Testis (tissue), 2 donors: ENCODE measurements at regions not wholly inside any gene's neighbourhood (a gene's known extent, or its start where the extent isn't known, plus 50 kb on each side); places are given as distances from the start of the nearest gene placed in this dataset.

Experiments
- DNase-seq: peaks from one replicate; pipeline ENCODE4 v3.0.0-alpha.2; 2019
- H3K27ac ChIP-seq, 2 donors: fragments of 200-600 bp; sonication (generic); one replicate each; pipeline ENCODE4 v1.5.1; 2019
- H3K27me3 ChIP-seq: fragments of 200-600 bp; sonication (generic); one replicate; pipeline ENCODE4 v1.5.1; 2019
- H3K36me3 ChIP-seq: fragments of 200-600 bp; sonication (generic); one replicate; pipeline ENCODE4 v1.5.1; 2017; ENCODE audit warnings: low read depth; ENCODE audit errors: missing control alignments
- H3K4me1 ChIP-seq: fragments of 200-600 bp; sonication (generic); one replicate; pipeline ENCODE4 v1.5.1; 2019
- H3K4me3 ChIP-seq, 2 donors: fragments of 200-600 bp; sonication (generic); one replicate each; pipeline ENCODE4 v1.5.1; 2017 to 2019
- H3K9me3 ChIP-seq: fragments of 200-600 bp; sonication (generic); one replicate; pipeline ENCODE4 v1.5.1; 2017
- POLR2A ChIP-seq: fragments of 450-650 bp; IDR thresholded peaks from one replicate; pipeline ENCODE4 v1.6.1; 2017; ENCODE audit warnings: antibody characterized with exemption, mild to moderate bottlenecking, moderate library complexity
- WGBS, 2 donors: methylation state at CpG; one replicate each; pipeline ENCODE4 v1.1.5; 2018; 5-methylcytosine and 5-hydroxymethylcytosine counted together
- intact Hi-C: fragments of 100-400 bp; cut with DNase I; formaldehyde crosslinking; loops from one replicate; pipeline ENCODE4 v1.15.1; 2023; ENCODE audit warnings: low total_unique reads
- TF ChIP-seq, protein P1 (sequence below), 3 experiments: fragments of 450-650 bp in 2 of 3; fragments of 200-600 bp in 1 of 3; sonication (generic) in 1 of 3; IDR thresholded peaks; one replicate each; pipeline ENCODE4 v1.5.1; 2016 to 2019; ENCODE audit warnings: antibody characterized with exemption in 3 of 3, mild to moderate bottlenecking in 2 of 3, moderate library complexity in 1 of 3

DNA sequence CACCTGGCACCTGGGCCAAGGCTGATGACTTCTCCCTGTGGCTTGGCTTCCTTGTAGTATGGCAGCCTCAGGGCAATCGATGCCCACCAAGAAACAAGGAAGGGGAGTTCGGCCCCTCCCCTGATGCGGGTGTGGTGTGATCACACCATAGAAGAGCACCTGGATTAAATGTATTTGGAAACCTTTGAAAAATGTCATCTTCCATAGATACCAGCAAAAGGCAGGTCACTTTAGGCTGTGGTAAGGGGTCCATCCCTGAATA lies 198.2 kb downstream of the CYP26B1 start:
- DNase-seq: no peak
- Histone ChIP-seq H3K9me3 (no peaks in the 10 kb centered on the region), H3K4me1 (peaks cover 16% of the 10 kb centered on the region), H3K36me3 (no peaks in the 10 kb centered on the region), H3K27me3 (no peaks in the 10 kb centered on the region), H3K27ac (no peak overlapping the region), H3K4me3 (no peak overlapping the region)
- 96 to 100% methylated on average over 3 of the region's 3 CpGs for WGBS, 2 donors
- TF ChIP-seq, protein P1, sequence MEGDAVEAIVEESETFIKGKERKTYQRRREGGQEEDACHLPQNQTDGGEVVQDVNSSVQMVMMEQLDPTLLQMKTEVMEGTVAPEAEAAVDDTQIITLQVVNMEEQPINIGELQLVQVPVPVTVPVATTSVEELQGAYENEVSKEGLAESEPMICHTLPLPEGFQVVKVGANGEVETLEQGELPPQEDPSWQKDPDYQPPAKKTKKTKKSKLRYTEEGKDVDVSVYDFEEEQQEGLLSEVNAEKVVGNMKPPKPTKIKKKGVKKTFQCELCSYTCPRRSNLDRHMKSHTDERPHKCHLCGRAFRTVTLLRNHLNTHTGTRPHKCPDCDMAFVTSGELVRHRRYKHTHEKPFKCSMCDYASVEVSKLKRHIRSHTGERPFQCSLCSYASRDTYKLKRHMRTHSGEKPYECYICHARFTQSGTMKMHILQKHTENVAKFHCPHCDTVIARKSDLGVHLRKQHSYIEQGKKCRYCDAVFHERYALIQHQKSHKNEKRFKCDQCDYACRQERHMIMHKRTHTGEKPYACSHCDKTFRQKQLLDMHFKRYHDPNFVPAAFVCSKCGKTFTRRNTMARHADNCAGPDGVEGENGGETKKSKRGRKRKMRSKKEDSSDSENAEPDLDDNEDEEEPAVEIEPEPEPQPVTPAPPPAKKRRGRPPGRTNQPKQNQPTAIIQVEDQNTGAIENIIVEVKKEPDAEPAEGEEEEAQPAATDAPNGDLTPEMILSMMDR (IDR thresholded peaks at IDR 0.05): no peak
- no peak for TF ChIP-seq POLR2A
- intact Hi-C loops: no loop called here

DNA sequence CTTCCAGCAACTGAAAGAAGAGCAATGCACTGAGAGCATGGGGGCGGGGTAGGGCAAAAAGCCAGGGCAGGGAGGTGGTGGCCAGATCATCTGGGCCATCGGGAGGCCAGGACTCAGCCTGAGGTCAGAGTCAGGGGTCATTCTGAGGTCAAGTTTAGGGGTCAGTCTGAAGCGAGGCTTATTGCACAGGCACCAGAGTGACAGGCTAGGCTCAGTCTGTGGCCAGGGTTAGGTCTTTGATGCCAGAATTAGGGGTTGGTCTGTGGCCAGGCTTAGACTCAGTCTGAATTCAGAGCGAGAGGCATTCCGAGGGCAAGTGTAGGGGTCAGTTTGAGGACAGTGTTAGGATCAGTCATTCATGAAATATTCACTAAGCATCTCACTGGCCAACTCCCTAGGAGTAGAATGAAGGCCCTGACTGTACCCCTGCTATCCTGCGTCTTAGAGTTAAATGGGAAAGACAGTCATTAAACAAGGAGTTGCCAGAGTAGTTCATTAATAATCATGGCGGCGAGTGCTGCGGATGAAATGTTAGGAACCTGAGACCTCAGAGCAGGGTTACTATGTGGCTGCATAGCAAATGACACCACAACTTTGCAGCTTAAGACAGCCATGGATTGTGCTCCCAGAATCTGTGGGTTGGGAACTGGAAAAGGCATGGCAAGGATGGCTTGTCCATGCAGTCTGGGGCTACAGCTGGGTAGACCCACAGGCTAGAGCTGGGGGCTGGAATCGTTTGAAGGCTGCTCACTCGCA lies 198.7 kb downstream of the CYP26B1 start:
- intact Hi-C loops: no loop called here
- no peak for TF ChIP-seq POLR2A
- TF ChIP-seq, protein P1 (IDR thresholded peaks at IDR 0.05): no peak
- H3K4me3 ChIP-seq: no peak overlapping the region
- no peaks in the 10 kb centered on the region for H3K27me3 ChIP-seq
- H3K36me3 ChIP-seq: no peaks in the 10 kb centered on the region
- H3K4me1 ChIP-seq: peaks cover 16% of the 10 kb centered on the region
- no peak for DNase-seq
- WGBS, 2 donors: 84 to 89% methylated on average over 9 to 11 of the region's 11 CpGs
- H3K27ac ChIP-seq: no peak overlapping the region
- no peaks in the 10 kb centered on the region for H3K9me3 ChIP-seq

DNA sequence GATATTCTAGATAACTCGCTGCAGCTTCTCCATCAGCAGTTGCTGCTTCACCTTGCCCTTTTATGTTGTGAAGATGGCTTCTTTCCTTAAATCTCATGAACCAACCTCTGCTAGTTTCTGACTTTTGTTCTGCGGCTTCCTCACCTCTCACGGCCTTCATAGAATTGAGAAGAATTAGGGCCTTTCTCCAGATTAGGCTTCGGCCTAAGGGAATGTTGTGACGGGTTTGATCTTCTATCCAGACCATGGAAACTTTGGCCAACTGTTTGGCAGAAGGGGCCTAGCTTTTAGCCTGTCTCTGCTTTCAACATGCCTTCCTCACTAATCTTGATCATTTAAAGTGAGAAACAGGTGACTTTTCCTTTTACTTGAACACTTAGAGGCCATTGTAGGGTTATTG lies 199.9 kb downstream of the CYP26B1 start:
- intact Hi-C loops: no loop called here
- Histone ChIP-seq H3K4me3 (no peak overlapping the region), H3K27me3 (no peaks in the 10 kb centered on the region), H3K9me3 (no peaks in the 10 kb centered on the region), H3K27ac (no peak overlapping the region), H3K36me3 (no peaks in the 10 kb centered on the region), H3K4me1 (peaks cover 16% of the 10 kb centered on the region)
- TF ChIP-seq POLR2A: no peak
- TF ChIP-seq, protein P1 (IDR thresholded peaks at IDR 0.05): no peak
- no peak for DNase-seq
- 94% methylated on average over 5 of the region's 5 CpGs for WGBS, 2 donors

DNA sequence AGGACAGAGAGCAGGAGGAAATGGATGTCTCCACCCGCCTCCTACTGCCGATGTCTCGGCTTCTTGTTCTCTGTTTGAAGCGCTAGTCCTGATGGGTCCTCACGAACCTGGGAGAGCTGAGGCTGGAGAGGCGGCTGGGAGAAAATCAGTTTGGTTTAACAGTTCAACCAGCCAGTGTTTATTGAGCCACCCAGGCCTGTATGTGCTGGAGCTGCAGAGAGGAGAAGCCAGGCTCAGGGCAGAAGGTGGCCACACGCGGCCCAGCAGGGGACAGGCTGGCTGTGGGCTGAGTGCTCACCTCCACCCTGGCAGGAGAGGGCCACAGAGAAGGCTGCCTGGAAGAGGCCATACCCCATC lies 202.1 kb downstream of the CYP26B1 start:
- intact Hi-C loops: no loop called here
- Histone ChIP-seq H3K9me3 (no peaks in the 10 kb centered on the region), H3K36me3 (no peaks in the 10 kb centered on the region), H3K27me3 (no peaks in the 10 kb centered on the region), H3K4me1 (peaks cover 3% of the 10 kb centered on the region), H3K27ac (no peak overlapping the region), H3K4me3 (no peak overlapping the region)
- TF ChIP-seq, protein P1 (IDR thresholded peaks at IDR 0.05): no peak
- TF ChIP-seq POLR2A: no peak
- WGBS, 2 donors: 85 to 90% methylated on average over 6 to 8 of the region's 8 CpGs
- DNase-seq: no peak
